ENCODE measurements at regions not wholly inside any gene's neighbourhood (a gene's known extent, or its start where the extent isn't known, plus 50 kb on each side); places are given as distances from the start of the nearest gene placed in this dataset.

- no peak overlapping the region for H3K4me3 ChIP-seq (replicated peaks; ENCODE audit: low read depth, low read length)
- TF ChIP-seq, protein P1, sequence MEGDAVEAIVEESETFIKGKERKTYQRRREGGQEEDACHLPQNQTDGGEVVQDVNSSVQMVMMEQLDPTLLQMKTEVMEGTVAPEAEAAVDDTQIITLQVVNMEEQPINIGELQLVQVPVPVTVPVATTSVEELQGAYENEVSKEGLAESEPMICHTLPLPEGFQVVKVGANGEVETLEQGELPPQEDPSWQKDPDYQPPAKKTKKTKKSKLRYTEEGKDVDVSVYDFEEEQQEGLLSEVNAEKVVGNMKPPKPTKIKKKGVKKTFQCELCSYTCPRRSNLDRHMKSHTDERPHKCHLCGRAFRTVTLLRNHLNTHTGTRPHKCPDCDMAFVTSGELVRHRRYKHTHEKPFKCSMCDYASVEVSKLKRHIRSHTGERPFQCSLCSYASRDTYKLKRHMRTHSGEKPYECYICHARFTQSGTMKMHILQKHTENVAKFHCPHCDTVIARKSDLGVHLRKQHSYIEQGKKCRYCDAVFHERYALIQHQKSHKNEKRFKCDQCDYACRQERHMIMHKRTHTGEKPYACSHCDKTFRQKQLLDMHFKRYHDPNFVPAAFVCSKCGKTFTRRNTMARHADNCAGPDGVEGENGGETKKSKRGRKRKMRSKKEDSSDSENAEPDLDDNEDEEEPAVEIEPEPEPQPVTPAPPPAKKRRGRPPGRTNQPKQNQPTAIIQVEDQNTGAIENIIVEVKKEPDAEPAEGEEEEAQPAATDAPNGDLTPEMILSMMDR (IDR thresholded peaks at IDR 0.05; ENCODE audit: low read length, missing control alignments): no peak
- DNase-seq (ENCODE audit: low read depth): no peak
These were observed 1674.7 kb upstream of the SEL1L start for GRCh38 chr14:83208341-83208740.

- peak; percentile 27 for DNase-seq (ENCODE audit: low read depth)
- no peak overlapping the region for H3K4me3 ChIP-seq (replicated peaks; ENCODE audit: low read depth, low read length)
- TF ChIP-seq, protein P1 (IDR thresholded peaks at IDR 0.05; ENCODE audit: low read length, missing control alignments): no peak
These were observed 1683.8 kb upstream of the SEL1L start for GRCh38 chr14:83217492-83217891.

DNA sequence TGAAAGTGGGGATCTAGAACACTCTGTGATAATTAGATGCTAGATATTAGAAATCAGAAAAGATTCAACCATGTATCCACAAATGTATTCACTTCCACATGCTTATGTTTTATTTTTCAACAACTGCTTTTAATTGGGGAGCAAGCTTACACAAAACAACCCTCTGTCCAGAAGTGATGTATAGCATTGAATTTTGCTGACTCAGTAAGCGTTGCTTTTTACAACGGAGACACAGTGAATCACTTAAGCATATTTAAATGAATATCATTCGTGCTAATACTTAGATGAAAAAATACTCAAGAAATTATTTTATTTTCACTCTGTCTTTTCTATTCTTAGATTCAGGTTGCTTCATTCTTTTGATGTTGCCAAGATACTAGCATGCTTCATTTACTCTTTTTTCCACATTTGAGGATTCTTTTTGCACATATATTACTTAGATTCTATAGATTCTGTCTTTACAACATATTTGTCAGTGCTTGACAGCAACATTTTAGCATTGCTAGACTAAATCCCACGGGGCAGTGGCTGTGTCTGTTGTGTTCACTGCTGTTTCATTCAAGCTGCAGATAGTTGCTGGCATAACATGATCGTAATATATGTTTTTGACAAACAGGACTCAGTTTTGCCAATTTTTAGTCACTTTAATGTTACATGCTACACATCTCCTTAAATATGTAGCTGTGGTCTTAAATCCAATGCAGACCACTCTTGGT lies 1714.4 kb upstream of the SEL1L start:
- TF ChIP-seq, protein P1 (IDR thresholded peaks at IDR 0.05; ENCODE audit: low read length, missing control alignments): no peak
- DNase-seq (ENCODE audit: low read depth): no peak
- H3K4me3 ChIP-seq (replicated peaks; ENCODE audit: low read depth, low read length): no peak overlapping the region

DNA sequence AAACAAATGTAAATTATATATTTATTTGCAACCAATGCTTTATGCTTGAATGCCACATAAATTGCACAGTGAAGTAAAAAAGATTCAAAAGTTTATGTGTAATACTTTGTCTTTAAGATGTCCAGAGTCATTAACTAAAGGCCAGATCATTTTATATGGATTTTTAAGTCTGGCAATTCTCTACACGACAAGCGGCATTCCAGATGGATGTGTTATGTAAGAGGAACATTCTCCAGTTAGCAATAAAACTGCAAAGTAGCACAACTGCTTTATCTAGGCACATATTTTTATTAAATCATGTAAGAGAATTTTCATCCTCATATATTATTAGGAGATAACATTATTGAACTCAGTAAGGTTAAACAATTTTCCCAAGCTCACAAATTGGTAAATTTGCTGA lies 1717.7 kb upstream of the SEL1L start:
- TF ChIP-seq, protein P1 (IDR thresholded peaks at IDR 0.05; ENCODE audit: low read length, missing control alignments): no peak
- no peak overlapping the region for H3K4me3 ChIP-seq (replicated peaks; ENCODE audit: low read depth, low read length)
- no peak for DNase-seq (ENCODE audit: low read depth)

- H3K4me3 ChIP-seq (replicated peaks; ENCODE audit: low read depth, low read length): no peak overlapping the region
- TF ChIP-seq, protein P1 (IDR thresholded peaks at IDR 0.05; ENCODE audit: low read length, missing control alignments): no peak
- no peak for DNase-seq (ENCODE audit: low read depth)
These were observed 1720.2 kb upstream of the SEL1L start for GRCh38 chr14:83253870-83254269.

DNA sequence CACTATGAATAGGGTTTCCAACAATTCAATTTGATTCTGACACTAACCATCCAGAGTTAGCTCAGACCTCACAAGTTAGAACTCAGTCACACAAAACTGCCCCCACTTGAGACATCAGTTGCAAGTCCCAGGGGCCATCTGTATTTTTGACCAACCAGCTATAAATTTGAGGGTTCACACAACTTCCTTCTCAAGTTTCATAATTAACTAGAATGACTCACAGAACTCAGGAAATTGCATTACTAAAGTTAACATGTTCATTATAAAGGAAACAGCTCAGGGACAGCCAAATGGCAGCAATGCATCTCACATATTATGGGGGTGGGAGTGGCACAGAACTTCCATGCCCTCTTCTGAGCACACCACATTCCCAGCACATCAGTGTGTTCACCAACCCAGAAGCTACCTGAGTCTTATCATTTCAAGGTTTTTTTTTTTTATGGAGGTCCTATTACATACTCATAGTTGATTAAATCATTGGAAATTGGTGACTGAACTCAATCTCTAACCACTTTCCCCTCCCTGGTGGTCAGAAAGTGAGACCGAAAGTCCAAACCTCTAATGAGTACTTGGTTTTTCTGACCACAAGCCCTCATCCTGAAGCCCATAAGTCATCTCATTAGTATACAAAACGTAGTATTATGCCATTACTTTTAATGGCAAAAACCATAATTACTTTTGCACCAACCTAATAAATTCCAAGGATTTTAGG lies 1721.5 kb upstream of the SEL1L start:
- no peak overlapping the region for H3K4me3 ChIP-seq (replicated peaks; ENCODE audit: low read depth, low read length)
- TF ChIP-seq, protein P1 (IDR thresholded peaks at IDR 0.05; ENCODE audit: low read length, missing control alignments): no peak
- DNase-seq (ENCODE audit: low read depth): no peak

All from fibroblast of pulmonary artery (primary cell).